Stimulated activated effector memory CD8-positive, alpha-beta T cell treated with anti-CD3 and anti-CD28 coated beads, Interleukin-12 subunit alpha, Interleukin-12 subunit beta, amount 100 ng/mL, for 72 hours (primary cell): ENCODE measurements at regions not wholly inside any gene's neighbourhood (a gene's known extent, or its start where the extent isn't known, plus 50 kb on each side); places are given as distances from the start of the nearest gene placed in this dataset.
"Not testable (repeated sequence)": the region's sequence is repeated elsewhere in the genome, so short reads cannot be mapped to it uniquely, and the experiment has no call there.

ENCODE experiments used
- ATAC-seq: fragments of 150-1000 bp; cut with Tn5 transposase; 2 replicates; pipeline ENCODE4 v1.10.0; 2021
- DNase-seq, 2 donors: peaks; one replicate each; pipeline ENCODE4 v3.0.0; 2021 to 2022; ENCODE audit warnings: low spot score in 2 of 2
- H3K27ac Mint-ChIP-seq: one replicate; pipeline ENCODE4 v1.8.0; 2022; ENCODE audit warnings: mild to moderate bottlenecking, mixed read lengths
- H3K36me3 Mint-ChIP-seq: one replicate; pipeline ENCODE4 v1.8.0; 2022; ENCODE audit warnings: mild to moderate bottlenecking, mixed read lengths
- H3K4me1 Mint-ChIP-seq: one replicate; pipeline ENCODE4 v1.8.0; 2022; ENCODE audit warnings: mixed read lengths
- H3K4me3 Mint-ChIP-seq: one replicate; pipeline ENCODE4 v1.8.0; 2022; ENCODE audit warnings: mild to moderate bottlenecking, mixed read lengths
- H3K9me3 Mint-ChIP-seq: one replicate; pipeline ENCODE4 v1.8.0; 2022; ENCODE audit warnings: mixed read lengths

DNA sequence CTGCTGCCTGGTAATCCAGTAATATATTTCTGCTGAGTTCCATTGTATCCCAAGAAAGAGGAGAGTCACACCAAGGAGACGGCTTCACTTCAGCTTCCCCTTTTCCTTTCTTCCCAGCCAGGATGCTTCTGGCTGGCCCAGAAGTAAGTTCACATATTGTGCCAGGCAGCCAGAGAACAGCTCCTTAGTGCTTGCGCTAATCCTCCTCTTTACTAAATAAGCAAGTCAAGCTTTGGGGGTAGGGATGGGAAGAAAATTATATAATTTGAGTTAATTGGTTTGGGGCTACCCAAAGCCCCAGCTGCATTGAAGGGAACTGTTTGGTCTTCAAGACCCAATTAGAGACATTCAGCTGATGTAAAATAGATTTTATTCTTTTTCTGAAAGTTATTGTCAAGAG is 218.8 kb upstream of the HES1 start:
- Mint-ChIP-seq H3K27ac (no peak overlapping the region), H3K36me3 (no peaks in the 10 kb centered on the region), H3K9me3 (no peaks in the 10 kb centered on the region), H3K4me1 (no peaks in the 10 kb centered on the region), H3K4me3 (no peak overlapping the region)
- no peak for ATAC-seq
- DNase-seq: no peak

DNA sequence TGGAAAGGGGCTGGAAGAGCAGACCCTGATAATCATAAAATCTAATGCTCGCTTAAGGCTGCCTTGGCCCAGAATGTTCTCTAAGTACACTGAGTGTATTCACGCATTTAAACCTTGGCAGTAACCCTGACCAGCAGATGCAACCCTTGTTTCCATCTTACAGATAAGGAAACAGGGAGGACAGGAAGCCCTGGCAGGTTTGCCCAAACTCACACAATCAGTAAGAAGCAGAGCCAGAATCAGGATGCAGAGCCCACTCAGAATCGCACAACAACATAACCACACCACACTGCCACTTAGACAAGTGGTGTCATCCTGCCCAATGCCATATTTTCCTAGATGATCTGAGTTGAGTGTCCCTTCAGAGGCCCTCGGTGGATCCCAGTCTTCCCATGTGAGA is 214.5 kb upstream of the HES1 start:
- Mint-ChIP-seq H3K36me3 (no peaks in the 10 kb centered on the region), H3K27ac (no peak overlapping the region)

DNA sequence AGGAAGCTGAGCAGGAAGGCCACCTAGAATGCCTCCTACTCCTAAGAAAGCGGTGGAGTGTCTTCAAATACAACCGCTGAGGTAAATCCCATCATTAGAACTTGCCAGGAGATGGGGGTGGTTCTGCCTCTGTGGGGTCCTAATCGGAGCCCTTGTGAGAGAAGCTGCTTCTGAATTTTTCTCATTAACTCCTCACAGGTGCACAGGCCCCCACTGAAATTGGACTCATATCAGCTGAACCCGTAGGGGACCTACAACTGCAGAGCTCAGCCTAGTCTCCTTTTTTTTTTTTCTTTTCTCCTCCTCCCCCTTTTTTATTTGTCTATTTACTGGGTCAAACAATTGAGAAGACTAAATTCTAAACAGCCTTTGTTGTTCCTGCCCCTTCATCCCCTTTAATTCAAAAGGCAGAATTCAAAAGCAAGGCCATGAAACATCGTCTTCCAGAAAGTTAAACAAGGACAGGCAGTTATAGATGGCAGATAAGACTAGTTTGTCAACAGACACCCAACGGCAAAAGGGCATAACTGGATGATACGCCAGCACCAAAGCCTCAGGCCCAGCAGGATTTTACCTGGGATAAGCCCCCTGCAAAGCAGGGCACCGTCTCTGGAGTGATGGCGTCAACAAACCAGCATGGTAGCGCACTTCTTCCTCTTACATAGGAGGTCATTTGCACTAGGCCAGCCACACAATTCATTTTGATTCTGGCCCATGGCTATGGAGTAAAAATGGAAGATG is 213.7 kb upstream of the HES1 start:
- ATAC-seq: no peak
- H3K27ac Mint-ChIP-seq: no peak overlapping the region
- no peaks in the 10 kb centered on the region for H3K9me3 Mint-ChIP-seq

More for the DNA sequence above, 214.5 kb upstream of the HES1 start:
- H3K9me3 Mint-ChIP-seq: no peaks in the 10 kb centered on the region
- H3K4me3 Mint-ChIP-seq: no peak overlapping the region
- ATAC-seq: no peak
- no peak for DNase-seq
- no peaks in the 10 kb centered on the region for H3K4me1 Mint-ChIP-seq

GRCh38 chr3:193923958-193924357 is 212.0 kb upstream of the HES1 start:
- H3K36me3 Mint-ChIP-seq, H3K4me3 Mint-ChIP-seq, H3K9me3 Mint-ChIP-seq, H3K4me1 Mint-ChIP-seq, H3K27ac Mint-ChIP-seq, ATAC-seq, DNase-seq: not testable (repeated sequence)

More for the DNA sequence above, 213.7 kb upstream of the HES1 start:
- H3K4me1 Mint-ChIP-seq: no peaks in the 10 kb centered on the region
- H3K4me3 Mint-ChIP-seq: no peak overlapping the region
- no peak for DNase-seq
- H3K36me3 Mint-ChIP-seq: no peaks in the 10 kb centered on the region

GRCh38 chr3:193926071-193926470 is 209.9 kb upstream of the HES1 start:
- H3K4me1 Mint-ChIP-seq, H3K27ac Mint-ChIP-seq: not testable (repeated sequence)

GRCh38 chr3:193927413-193928206 is 208.3 kb upstream of the HES1 start:
- not testable (repeated sequence) for DNase-seq, H3K4me1 Mint-ChIP-seq, H3K27ac Mint-ChIP-seq, H3K36me3 Mint-ChIP-seq, H3K4me3 Mint-ChIP-seq, H3K9me3 Mint-ChIP-seq, ATAC-seq

More at GRCh38 chr3:193926071-193926470, 209.9 kb upstream of the HES1 start:
- not testable (repeated sequence) for ATAC-seq, DNase-seq, H3K9me3 Mint-ChIP-seq, H3K36me3 Mint-ChIP-seq, H3K4me3 Mint-ChIP-seq

- DNase-seq: no peak
- no peak for ATAC-seq
- Mint-ChIP-seq H3K9me3 (no peaks in the 10 kb centered on the region), H3K4me3 (no peak overlapping the region), H3K27ac (no peak overlapping the region), H3K4me1 (no peaks in the 10 kb centered on the region), H3K36me3 (no peaks in the 10 kb centered on the region)
Observed at GRCh38 chr3:193928354-193929209, 207.4 kb upstream of the HES1 start.

DNA sequence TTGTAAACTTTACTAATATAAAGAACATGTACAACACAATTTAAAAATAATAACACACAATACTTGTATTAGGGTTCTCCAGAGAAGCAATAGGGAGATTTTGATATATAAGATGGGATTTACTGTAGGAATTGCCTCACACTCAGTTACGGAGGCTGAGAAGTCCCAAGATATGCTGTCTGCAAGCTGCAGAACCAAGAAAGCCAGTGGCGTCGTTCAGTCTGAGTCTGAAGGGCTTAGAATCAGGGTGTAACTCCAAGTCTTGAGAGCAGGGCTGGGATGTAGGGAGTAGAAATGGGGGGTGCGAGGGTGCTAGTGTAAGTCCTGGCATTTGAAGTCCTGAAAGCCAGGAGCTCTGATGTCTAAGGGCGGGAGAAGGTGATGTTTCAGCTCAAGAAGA is 206.6 kb upstream of the HES1 start:
- Mint-ChIP-seq H3K36me3 (no peaks in the 10 kb centered on the region), H3K4me1 (no peaks in the 10 kb centered on the region), H3K9me3 (no peaks in the 10 kb centered on the region), H3K27ac (no peak overlapping the region), H3K4me3 (no peak overlapping the region)
- DNase-seq: no peak
- no peak for ATAC-seq

- DNase-seq (no peak), ATAC-seq (no peak)
- Mint-ChIP-seq H3K4me1 (no peaks in the 10 kb centered on the region), H3K36me3 (no peaks in the 10 kb centered on the region), H3K9me3 (no peaks in the 10 kb centered on the region), H3K4me3 (no peak overlapping the region), H3K27ac (no peak overlapping the region)
Observed at GRCh38 chr3:193929921-193930646, 205.9 kb upstream of the HES1 start.

DNA sequence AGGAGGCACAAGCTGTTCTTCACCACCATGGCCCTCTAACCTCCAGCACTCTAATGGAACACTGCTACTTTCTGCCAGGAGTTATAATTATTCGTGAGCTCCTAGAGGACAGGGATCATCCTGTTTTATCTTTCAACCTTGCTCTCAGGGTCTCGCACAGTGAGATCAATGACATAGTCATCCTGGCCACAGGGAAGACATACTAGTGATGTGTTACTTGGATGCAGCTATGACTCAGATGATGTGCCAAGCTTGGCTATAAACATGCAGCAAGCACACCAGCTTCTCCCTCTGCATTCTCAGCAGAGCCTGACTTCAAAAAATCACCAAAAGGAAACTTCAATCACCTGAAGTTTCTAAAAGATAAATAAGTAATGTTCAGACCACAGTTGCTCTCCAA is 203.8 kb upstream of the HES1 start:
- H3K27ac Mint-ChIP-seq: no peak overlapping the region
- no peak overlapping the region for H3K4me3 Mint-ChIP-seq
- no peaks in the 10 kb centered on the region for H3K36me3 Mint-ChIP-seq
- H3K9me3 Mint-ChIP-seq: no peaks in the 10 kb centered on the region
- ATAC-seq (no peak), DNase-seq (no peak)
- no peaks in the 10 kb centered on the region for H3K4me1 Mint-ChIP-seq

GRCh38 chr3:193932576-193932975 is 203.4 kb upstream of the HES1 start:
- no peaks in the 10 kb centered on the region for H3K4me1 Mint-ChIP-seq
- no peak overlapping the region for H3K27ac Mint-ChIP-seq
- H3K4me3 Mint-ChIP-seq: no peak overlapping the region
- no peaks in the 10 kb centered on the region for H3K36me3 Mint-ChIP-seq
- H3K9me3 Mint-ChIP-seq: no peaks in the 10 kb centered on the region
- DNase-seq (no peak), ATAC-seq (no peak)

- no peak overlapping the region for H3K27ac Mint-ChIP-seq
- ATAC-seq: no peak
- H3K4me3 Mint-ChIP-seq: no peak overlapping the region
- H3K36me3 Mint-ChIP-seq: no peaks in the 10 kb centered on the region
- no peaks in the 10 kb centered on the region for H3K9me3 Mint-ChIP-seq
- no peak for DNase-seq
- H3K4me1 Mint-ChIP-seq: no peaks in the 10 kb centered on the region
Observed at GRCh38 chr3:193933451-193933850, 202.5 kb upstream of the HES1 start.

- H3K9me3 Mint-ChIP-seq: no peaks in the 10 kb centered on the region
- no peak overlapping the region for H3K27ac Mint-ChIP-seq
- ATAC-seq (no peak), DNase-seq (no peak)
- no peaks in the 10 kb centered on the region for H3K36me3 Mint-ChIP-seq
- H3K4me3 Mint-ChIP-seq: no peak overlapping the region
- H3K4me1 Mint-ChIP-seq: no peaks in the 10 kb centered on the region
Observed at GRCh38 chr3:193935916-193936315, 200.0 kb upstream of the HES1 start.

GRCh38 chr3:193938613-193939012 is 197.3 kb upstream of the HES1 start:
- DNase-seq (no peak), ATAC-seq (no peak)
- H3K36me3 Mint-ChIP-seq: no peaks in the 10 kb centered on the region
- H3K9me3 Mint-ChIP-seq: no peaks in the 10 kb centered on the region
- no peaks in the 10 kb centered on the region for H3K4me1 Mint-ChIP-seq
- H3K4me3 Mint-ChIP-seq: no peak overlapping the region
- no peak overlapping the region for H3K27ac Mint-ChIP-seq

DNA sequence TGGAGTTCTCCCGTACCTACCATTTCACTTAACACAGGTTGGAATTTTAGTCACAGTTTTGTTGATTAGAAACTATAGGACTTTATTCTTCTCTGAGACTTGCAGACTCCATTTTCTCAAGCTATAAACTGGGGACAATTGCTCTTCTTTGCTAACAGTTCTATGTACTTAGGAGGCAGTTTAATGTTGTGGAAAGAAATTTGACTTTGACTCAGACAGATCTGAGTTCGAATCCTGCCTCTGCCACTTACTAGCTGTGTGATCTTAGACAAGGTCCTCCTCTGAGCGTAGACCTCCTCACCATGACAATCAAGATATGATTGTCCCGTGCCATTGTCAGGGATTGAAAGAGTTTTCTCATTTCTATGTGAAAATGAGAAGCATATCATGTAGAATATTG is 196.4 kb upstream of the HES1 start:
- no peaks in the 10 kb centered on the region for H3K36me3 Mint-ChIP-seq
- no peak overlapping the region for H3K4me3 Mint-ChIP-seq
- DNase-seq: no peak
- no peaks in the 10 kb centered on the region for H3K9me3 Mint-ChIP-seq
- no peaks in the 10 kb centered on the region for H3K4me1 Mint-ChIP-seq
- no peak for ATAC-seq
- H3K27ac Mint-ChIP-seq: no peak overlapping the region
